NCI-H524 (cell line): ENCODE measurements at regions not wholly inside any gene's neighbourhood (a gene's known extent, or its start where the extent isn't known, plus 50 kb on each side); places are given as distances from the start of the nearest gene placed in this dataset.
"Not testable (repeated sequence)": the region's sequence is repeated elsewhere in the genome, so short reads cannot be mapped to it uniquely, and the experiment has no call there.

Source experiments
- DNase-seq, 2 experiments: peaks; one replicate each; lab custom pipeline; 2025; lab: John Stamatoyannopoulos, UW

DNA sequence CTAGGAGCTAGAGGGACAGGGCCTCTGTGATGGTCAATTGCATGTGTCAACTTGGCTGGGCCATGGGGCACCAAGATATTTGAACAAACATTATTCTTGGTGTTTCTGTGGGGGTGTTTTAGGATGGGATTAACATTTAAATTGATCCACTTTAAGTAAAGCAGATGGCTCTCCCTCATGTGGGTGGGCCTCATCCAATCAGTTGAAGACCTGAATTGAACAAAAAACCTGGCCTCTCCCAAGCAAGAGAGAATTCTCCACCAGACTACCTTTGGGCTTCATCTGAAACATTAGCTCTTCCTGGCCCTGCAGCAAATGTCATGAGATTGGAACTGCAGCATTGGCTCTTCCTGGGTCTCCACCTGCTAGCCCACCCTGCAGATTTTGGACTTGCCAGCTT, 207.1 kb upstream of the ATP6AP2 start:
- DNase-seq, result no peak

DNA sequence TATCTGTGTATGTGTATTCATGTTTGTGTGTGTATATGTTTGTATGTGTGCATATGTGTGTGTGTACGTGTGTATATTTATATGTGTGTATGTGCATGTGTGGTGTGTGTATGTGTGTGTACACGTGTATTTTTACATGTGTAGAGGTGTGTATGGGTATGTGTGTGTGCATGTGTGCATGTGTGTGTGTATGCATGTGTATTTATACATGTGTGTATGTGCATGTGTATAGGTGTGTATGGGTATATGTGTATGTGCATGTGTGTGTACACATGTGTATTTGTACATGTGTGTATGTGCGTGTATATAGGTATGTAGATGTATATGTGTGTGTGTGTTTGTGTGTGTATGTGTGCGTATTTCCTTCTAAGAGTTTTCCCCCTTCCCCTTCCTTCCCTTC, 207.7 kb upstream of the ATP6AP2 start:
- DNase-seq, result no peak

DNA sequence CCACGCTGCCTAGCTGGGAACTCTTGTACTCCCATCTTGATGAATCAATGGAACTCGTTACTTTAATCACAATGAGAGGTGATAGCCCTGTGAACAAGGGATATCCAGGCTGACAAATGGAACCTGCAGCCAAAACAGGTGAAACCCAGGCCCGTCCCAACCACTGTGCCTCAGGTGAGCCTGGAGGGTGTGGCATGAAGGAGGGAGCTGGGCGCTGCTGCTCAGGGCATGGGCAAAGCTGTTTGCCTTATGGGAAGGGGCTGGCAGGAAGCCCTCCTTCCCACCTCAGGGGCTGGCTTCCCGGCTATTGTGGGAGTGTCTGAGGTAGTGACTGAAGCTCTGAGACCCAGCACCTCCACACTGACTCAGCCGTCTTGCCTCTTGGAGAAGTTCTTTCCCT, 209.4 kb upstream of the ATP6AP2 start:
- DNase-seq, result no peak

DNA sequence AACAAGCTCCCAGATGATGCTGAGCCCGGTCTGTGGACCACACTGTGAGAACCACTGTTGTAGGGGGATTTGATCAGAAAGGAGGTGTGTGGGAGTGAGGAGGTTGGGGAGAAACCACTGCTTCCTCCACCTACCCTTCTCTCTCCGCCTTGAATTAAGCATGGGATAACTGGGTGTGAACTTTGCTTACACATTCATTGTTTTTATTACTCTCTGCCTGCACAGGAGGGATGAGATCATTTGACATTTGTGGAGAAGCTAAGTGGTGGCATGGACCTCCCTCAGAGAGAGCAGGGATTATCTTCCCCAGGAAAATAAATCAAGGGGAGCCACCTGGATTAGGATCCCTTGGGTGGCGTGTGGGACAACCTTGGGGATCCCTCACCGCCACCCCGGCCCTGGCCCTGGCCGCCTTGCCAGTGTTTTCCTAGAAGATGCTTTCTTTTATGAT, 212.1 kb upstream of the ATP6AP2 start:
- no peak for DNase-seq

DNA sequence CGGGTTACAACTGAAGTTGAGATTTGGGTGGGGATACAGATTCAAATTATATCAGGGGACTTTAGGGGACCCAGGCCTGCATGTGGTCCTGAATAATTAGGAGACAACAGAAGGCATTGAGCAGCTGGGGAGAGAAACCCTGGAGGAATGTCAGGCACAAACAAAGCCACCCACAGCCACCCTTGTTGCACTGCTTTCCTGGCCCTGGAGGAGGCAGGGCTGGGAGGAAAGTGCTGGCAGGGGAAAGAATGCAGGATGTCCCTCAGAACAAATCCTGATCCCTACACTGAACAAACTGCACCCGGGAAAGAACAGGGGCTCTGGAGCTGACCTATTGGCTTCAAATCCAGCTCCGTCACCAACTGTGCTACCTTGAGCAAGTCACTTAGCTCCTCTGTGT, 214.1 kb upstream of the ATP6AP2 start:
- no peak for DNase-seq

DNA sequence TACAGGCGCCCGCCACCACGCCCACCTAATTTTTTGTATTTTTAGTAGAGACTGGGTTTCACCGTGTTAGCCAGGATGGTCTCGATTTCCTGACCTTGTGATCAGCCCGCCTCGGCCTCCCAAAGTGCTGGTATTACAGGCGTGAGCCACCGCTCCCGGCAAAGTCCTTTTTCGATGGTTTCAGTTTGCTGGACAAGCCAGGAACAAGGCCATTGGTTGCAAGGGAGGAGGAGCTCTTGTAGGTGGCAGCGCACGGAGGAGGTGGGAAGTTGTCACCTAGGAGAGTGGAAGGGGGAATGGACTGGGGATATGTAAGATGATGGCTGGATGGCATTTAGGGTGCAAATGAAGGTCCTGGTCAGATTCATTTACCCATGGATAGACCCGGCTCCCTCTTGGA, 218.5 kb upstream of the ATP6AP2 start:
- not testable (repeated sequence) for DNase-seq

DNA sequence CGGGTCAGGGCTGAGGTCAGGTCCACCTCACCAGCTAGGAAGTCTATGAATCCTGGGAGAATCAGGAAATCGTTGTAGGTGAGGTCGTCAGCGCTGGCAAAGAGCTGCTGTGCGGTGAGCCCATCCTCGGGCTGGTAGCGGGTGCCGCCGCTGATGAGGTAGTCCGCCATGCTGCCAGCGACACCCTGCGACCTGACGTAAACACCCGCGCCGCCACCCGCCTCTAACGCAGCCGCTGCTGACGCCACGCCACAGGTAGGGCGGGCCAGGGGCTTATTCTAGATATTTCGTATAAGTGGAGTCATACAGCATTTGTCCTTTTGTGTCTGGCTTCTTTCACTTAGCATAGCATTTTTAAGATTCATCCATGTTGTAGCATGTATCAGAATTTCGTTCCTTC, 220.2 kb upstream of the ATP6AP2 start:
- no peak for DNase-seq

DNA sequence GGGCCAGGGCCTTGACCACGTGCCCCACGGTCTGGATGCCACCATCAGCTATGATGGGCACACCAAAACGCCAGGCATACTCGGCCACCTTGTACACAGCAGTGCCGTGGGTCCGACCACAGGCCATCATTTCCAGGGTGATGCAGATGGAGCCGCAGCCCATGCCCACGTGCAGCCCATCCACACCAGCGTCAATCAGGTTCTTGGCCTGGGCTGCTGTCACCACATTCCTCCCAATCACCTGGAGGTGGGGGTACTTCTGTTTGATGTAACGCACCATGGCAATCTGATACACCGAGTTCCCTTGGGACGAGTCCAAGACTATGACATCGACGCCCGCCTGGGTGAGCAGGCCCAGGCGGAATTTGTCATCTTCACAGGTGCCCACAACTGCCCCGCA, 221.2 kb upstream of the ATP6AP2 start:
- no peak for DNase-seq

DNA sequence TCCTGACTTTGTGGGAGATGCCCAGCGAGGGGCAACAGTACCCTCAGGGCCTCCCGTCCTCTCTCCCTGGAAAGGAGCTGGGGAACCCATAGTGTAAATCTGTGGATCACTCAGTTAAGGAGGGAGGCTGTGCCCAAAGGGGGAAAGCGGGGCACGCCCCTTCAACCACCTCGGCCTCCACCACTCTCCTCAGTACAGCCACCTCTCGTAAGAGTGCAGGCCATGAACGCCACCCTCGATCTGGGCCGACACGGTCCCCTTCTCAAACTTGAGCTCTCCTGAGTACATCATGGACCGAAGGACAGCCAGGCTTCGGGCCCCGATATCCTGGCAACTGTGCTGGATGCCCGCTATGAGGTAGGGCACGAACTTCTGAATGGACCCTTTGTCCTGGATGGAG, 221.8 kb upstream of the ATP6AP2 start:
- DNase-seq, result no peak

DNA sequence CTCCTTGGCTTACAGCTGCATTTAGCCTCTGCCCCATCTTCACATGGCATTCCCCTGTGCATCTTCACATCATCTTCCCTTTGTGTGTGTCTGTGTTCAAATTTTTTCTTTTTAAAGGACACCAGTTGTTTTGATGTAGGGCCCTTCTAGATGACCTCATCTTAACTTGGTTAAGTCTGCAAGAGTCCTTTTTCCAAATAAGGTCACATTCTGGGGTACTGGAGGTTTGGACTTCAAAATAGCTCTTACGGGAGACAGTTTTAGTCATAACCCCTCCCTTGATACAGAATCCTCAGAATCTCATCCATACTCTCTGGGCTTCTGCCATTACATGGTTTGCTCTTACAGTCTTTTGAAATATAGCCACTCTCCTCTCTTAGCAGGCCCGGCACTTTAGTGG, 231.5 kb upstream of the ATP6AP2 start:
- DNase-seq, result no peak

DNA sequence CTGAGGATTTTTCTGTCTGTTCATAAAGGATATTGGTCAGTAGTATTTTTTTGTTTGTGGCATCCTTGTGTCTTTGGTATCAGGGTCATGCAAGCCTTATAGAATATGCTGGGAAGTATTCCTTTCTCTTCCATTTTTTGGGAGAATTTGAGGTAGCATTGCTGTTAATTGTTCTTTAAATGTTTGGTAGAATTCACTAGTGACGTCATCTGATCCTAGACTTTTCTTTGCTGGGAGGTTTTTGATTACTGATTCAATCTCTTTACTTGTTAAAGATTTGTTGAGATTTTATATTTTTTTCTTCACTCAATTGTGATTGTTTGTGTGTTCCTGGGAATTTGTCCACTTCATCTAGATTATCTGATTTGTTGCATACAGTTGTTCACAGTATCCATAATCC, 234.4 kb upstream of the ATP6AP2 start:
- no peak for DNase-seq

DNA sequence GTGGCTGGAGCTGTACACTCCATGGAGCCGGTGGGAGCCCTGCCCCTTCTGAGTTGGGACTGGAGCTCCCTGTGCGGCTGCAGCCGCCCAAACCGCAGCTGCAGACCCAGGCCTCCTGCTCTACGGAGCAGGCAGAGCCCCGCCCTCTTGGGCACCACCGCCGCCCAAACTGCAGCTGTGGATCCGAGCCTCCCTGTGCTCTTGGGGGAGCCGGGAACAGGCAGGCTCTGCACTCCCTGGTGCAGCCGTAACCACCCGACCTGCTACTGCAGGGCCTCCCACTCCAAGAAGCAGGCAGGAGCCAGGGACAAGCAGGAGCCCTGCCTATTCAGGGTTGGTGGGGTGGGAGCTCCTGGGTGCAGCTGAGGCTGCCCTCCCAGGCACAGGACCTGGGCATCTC, 237.5 kb upstream of the ATP6AP2 start:
- DNase-seq, result no peak

DNA sequence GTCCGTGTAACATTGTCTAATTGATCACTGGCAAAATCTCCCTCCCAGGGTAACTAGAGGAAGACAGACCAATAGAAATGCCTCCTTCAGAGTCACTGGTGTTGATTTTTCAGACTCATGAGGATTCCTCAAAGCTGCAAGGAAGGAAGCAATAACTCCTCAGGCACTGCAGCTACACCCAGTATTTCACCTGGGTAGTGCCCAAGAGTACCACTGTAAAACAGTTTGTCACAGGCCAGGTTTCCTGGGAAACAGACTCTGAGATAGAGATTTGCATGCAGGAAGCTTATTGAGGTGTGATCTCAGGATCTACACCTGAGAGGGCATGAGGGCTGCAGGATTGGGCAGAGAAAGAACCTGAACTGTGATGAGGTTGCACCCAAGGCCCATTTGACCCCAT, 240.7 kb upstream of the ATP6AP2 start:
- no peak for DNase-seq

DNA sequence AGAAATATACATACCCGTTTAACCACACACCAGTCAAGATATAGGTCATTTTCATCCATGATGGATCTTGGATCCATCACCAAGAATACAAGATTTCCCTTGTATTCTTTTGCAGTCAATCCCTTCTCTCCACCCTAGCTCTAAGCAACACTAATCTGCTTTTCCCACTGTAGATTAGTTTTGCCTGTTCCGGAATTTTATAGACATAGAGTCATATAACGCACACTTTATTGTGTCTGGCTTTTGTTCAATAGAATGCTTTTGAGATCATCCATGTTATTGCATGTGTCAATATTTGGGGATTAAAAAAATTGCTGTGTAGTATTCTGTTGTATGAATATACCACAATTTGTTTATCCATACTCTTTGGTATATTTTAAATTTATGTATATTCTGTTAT, 235.6 kb upstream of the BCOR start:
- no peak for DNase-seq

DNA sequence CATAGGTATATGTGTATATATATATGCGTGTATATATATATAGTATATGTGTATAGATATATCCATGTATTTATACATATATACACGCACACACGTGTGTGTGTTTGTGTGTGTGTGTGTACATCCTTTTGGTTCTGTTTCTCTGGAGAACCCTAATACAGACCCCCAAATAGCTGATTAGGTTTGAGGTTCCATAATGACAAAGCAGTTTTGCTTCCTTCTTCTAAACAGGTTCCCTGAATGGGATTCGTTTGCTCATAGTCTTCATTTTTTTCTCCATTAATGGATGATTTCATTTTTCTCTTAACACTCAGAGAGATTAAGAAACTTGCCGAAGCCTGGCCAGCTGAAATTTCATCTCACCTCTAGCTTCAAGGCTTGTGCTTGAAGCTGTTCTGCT, 234.0 kb upstream of the BCOR start:
- DNase-seq, result no peak

DNA sequence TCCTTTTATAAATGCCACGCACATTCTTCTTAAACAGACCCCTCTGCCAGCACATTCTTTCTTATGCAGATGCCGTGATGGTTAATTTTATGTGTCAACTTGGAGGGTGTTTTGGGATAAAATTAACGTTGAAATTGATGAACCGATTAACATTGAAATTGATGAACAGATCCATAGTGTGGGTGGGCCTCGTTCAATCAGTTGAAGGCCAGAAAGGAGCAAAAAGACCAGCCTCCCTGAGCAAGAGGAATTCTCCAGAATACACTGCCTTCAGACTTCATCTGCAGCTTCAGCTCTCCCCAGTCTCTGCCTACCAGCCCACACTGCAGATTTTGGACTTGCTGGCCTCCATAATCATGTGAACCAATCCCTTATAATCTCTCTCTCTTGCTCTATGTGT, 233.6 kb upstream of the BCOR start:
- no peak for DNase-seq

DNA sequence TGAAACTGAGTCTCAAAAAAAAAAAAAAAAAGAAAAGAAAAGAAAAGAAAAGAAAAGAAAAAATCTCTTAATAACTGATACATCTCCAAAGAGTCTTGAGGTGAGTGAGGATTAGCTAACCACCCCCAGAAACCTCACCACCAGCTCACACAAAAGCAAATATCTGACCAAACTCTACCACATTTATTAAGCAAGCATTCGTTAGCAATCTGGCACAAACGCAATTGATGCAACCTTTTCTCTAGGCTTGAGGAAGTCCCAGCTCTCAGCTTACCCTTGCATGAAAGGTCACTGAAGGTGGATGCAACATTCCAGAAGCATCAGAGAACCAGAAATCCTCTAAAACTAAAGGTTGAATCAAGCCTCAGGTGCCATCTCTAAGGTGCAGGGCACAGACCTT, 231.9 kb upstream of the BCOR start:
- DNase-seq, result no peak

DNA sequence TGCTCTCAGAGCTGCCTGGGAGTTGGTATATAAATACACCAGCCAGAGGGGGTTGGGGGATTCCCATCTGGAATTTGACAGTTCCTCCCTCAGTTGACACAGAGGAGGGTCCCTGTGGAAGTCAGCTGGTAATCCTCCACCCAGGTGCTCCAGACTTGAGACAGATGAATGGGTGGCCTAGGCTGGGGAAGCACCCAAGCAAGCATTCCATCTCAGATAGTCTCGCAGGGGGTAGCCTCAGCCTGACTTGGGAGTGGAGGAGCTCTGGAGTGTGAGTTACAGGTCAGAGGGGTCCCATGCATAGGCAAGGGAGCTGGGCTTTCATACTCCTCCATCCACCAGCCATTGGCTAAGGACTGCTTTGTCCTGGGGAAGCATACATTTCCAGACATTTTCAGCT, 229.3 kb upstream of the BCOR start:
- no peak for DNase-seq

DNA sequence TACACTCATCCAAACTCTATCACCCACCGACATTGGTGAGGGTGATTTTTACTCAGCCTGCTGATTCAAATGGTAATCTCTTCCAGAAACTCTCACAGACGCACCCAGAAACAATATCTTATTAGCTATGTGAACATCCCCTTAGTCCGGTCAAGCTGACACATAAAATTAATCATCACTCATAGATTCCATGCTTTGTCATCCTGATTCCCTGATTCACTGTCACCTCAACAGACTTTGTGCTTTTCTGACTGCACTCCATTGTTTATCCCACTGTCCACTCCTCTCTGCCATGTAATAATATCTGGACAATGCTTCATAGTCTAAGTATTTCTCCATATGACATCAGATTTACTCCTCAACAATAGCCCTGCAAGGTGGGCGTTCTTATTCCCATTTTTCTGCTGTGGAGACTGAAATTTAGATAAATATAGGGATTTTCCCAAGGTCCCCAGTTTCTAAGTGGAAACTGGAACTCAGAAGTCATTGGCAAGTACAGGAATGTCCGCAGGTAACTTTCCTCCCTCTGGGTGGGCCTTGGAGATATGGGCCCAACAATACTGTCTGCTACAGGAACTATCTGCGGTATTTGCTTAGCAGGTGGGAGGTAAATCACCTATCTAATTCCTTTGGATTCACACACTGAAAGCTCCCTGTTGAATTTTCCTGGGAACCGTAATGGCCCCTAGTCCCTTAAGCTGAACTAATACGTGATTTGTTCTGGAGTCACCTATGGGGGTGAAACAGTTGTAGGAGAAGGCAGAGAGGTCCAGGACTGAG, 228.6 kb upstream of the BCOR start:
- DNase-seq, result no peak

DNA sequence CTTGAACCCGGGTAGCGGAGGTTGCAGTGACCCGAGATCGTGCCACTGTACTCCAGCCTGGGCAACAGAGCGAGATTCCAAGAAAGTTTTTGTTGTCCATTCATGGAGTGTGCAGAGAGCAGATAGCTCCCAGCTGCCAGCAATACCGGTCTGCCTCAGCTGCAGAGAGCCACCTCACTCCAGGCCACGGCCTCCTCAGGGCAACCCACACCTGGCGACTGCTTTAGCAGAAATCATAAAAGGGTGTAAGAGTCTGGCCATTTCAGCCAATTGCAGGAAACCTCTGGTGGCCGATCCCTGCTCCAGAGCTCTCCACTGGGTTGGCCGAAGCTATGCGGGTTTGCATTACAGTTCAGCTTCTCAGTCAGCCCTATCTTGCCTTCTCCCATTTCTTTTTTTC, 227.4 kb upstream of the BCOR start:
- DNase-seq, result no peak

DNA sequence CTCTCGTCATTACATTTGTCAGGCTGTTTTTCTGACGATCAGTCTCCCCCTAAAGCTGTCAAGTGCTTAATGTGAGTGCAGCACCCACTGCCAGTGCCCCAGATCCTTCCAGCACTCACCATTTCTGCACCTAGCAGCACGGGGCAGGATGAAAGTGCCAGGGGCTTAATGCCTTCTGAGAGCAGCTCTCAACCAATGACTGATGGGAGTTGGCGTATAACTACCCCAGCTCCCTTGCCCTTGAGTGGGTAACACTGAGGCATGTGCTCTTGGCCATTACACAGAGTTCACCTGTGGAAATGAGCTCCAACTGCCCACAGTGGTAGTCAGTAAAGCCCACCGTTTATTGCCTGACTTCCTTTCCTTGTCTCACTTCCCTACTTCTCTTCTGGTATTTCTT, 226.2 kb upstream of the BCOR start:
- DNase-seq, result no peak

DNA sequence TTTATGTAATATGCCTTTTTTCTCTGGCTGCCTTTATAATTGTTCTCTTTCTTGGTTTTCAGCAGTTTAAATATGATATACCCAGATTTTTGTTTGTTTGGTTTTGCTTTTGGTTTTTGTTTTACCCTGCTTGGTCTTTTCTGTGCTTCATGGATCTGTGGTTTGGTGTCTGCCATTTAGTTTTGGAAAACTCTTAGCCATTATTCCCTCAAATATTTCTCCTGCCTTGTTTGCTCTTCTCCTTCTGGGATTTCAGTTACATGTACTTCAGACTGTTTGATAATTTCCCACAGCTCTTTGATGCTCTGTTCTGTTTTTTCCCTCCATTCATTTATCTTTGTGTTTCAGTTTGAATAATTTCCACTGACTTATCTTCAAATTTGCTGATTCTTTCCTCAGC, 223.1 kb upstream of the BCOR start:
- no peak for DNase-seq

DNA sequence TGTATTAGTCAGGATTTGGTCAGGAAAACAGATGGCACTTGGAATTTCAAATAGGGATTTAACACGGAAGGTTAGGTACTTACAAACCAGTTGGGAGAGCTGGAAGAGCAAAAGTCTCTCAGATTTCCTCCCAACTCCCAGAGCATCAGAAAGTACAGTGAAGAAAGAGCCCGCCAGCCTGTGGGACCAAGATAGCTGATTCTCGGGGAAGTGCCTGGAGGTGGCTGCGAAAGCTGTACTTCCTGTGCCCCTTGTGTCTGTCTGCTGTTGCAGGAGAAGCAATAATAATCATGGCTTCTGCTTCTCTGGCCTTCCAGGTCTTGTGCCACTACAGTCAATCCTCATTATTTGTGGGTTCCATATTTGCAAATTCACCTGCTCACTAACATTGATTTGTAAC, 221.0 kb upstream of the BCOR start:
- peak; percentile 92 to 98 for DNase-seq

DNA sequence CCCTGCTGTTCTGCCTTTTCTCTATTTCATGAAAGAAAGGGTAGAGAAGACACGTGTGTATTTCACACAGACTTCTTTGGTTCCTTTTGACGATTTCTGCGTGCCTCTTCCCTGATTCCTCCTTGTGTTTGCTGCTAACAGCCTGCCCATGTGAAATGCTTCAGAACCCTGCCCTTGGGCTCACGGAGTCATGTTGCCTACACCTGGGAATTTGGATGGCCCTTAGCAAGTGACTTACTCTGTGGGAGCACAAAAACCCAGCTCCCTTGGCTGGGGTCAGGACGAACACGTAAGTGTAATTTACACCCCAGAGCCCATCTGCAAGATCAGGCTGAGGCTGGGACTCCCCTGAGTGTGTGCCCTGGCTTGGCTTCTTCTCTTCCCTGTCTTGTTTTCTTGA, 220.3 kb upstream of the BCOR start:
- DNase-seq, result peak in 1 of 2 experiments; percentile 48

DNA sequence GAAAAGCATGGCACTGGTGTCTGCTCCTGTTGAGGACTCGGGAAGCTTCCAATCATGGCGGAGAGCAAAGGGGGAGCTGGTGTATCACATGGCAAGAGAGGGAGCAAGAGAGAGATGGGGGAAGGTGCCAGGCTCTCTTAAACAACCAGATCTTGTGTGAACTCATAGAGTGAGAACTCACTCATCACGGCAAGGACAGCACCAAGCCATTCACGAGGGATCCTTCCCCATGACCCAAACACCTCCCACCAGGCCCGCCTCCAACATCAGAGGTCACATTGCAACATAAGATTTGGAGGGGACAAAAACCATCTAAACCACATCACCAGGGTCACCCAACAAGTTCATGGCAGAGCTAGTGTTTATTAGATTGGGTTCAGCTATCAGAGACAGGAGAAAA, 218.7 kb upstream of the BCOR start:
- no peak for DNase-seq
